ENCODE measurements at regions not wholly inside any gene's neighbourhood (a gene's known extent, or its start where the extent isn't known, plus 50 kb on each side); places are given as distances from the start of the nearest gene placed in this dataset.

GRCh38 chr14:71383510-71383909, 476.3 kb downstream of the PCNX1 start (continued):
- TF ChIP-seq E2F5 (CRISPR knock-in tag; IDR thresholded peaks at IDR 0.05) = no peak
- TF ChIP-seq ELF4 (CRISPR knock-in tag; IDR thresholded peaks at IDR 0.05; ENCODE audit: low read depth) = no peak
- no peak for TF ChIP-seq MYBL2 (CRISPR knock-in tag; IDR thresholded peaks at IDR 0.05)
- no peak for TF ChIP-seq E2F4 (CRISPR knock-in tag; IDR thresholded peaks at IDR 0.05; ENCODE audit: borderline replicate concordance, low read depth)

- ATAC-seq (no peak), DNase-seq (ENCODE audit: low spot score) (no peak)
- Mint-ChIP-seq H3K36me3 (0 out of 2 replicates have a peak, but pooled peaks cover 2% of the 10 kb centered on the region), H3K27ac (peak overlapping the region; percentile 77), H3K27me3 (ENCODE audit: low read depth) (no peaks in the 10 kb centered on the region), H3K4me3 (no peak overlapping the region), H3K4me1 (peaks cover 49% of the 10 kb centered on the region), H3K9me3 (no peaks in the 10 kb centered on the region)
- POLR2A ChIA-PET = interaction anchor here (1.5 kb wide), 1 partner anchor 9 kb away, joined by 3 read pairs; no protein-coding TSS in a partner anchor
- TF ChIP-seq ATF6 (CRISPR knock-in tag; IDR thresholded peaks at IDR 0.05) (no peak), CTCF (IDR thresholded peaks at IDR 0.05) (no peak), ZNF232 (CRISPR knock-in tag; IDR thresholded peaks at IDR 0.05) (no peak), ELF4 (CRISPR knock-in tag; IDR thresholded peaks at IDR 0.05; ENCODE audit: low read depth) (no peak), MXD4 (CRISPR knock-in tag; IDR thresholded peaks at IDR 0.05; ENCODE audit: borderline replicate concordance) (no peak), ERG (CRISPR knock-in tag; IDR thresholded peaks at IDR 0.05) (no peak), ZBTB43 (CRISPR knock-in tag; IDR thresholded peaks at IDR 0.05) (no peak), FOXP4 (CRISPR knock-in tag; IDR thresholded peaks at IDR 0.05) (no peak), JAZF1 (CRISPR knock-in tag; IDR thresholded peaks at IDR 0.05) (no peak), CBFB (CRISPR knock-in tag; IDR thresholded peaks at IDR 0.05; ENCODE audit: low read depth) (no peak), ZNF532 (CRISPR knock-in tag; IDR thresholded peaks at IDR 0.05; ENCODE audit: borderline replicate concordance) (no peak), SMAD3 (CRISPR knock-in tag; IDR thresholded peaks at IDR 0.05; ENCODE audit: borderline replicate concordance) (no peak), ZNF416 (CRISPR knock-in tag; IDR thresholded peaks at IDR 0.05) (no peak)
- CTCF ChIA-PET = no interaction called here
Observed at GRCh38 chr14:71384007-71384845, 477.0 kb downstream of the PCNX1 start.

All from WTC11 (cell line).